Endothelial cell of umbilical vein (primary cell): ENCODE measurements at regions not wholly inside any gene's neighbourhood (a gene's known extent, or its start where the extent isn't known, plus 50 kb on each side); places are given as distances from the start of the nearest gene placed in this dataset.

ENCODE experiments used
- BruUV-seq: library from RNA; stranded (reverse); fragments of 400-500 nt; replicated peaks from 2 replicates; lab custom pipeline; 2021; lab: Mats Ljungman, UMichigan
- CTCF ChIA-PET: fragments of 300-600, 350-600 bp; sonication (Branson Sonifier 250); formaldehyde crosslinking; loops from one replicate; lab custom pipeline; 2021; ENCODE audit warnings: antibody characterized with exemption, inconsistent platforms; lab: Charles Lee
- POLR2A ChIA-PET: fragments of 300-600, 350-600 bp; sonication (Branson Sonifier 250); formaldehyde crosslinking; loops from one replicate; lab custom pipeline; 2021; ENCODE audit warnings: antibody characterized with exemption, inconsistent platforms; lab: Charles Lee
- DNase-seq: peaks from one replicate; pipeline ENCODE4 v3.0.0-alpha.2; 2011; ENCODE audit warnings: low read depth, low spot score
- FAIRE-seq: peaks from 2 replicates; lab custom pipeline; 2011; peaks lifted over from hg19 to GRCh38; lab: Jason Lieb, UNC
- H2AFZ ChIP-seq: 2 replicates; pipeline ENCODE4 v1.6.0; 2012; ENCODE audit warnings: low read depth, low read length, control low read depth, inconsistent platforms
- H3K27ac ChIP-seq: 2 replicates; pipeline ENCODE4 v1.5.1; 2011; ENCODE audit warnings: low read depth, mild to moderate bottlenecking, control low read depth, low read length, moderate library complexity; ENCODE audit not compliant: insufficient read depth
- H3K27me3 ChIP-seq, 2 experiments: 2 replicates each; pipeline versions ENCODE4 v1.6.0 to v1.6.1; 2011; ENCODE audit warnings: low read length in 2 of 2, mixed read lengths in 1 of 2; ENCODE audit not compliant: control insufficient read depth in 2 of 2, insufficient read depth in 2 of 2
- H3K36me3 ChIP-seq, 2 experiments: 2 replicates in 1 of 2; 3 replicates in 1 of 2; pipeline ENCODE4 v1.5.1; 2011; ENCODE audit warnings: low read length in 2 of 2, mild to moderate bottlenecking in 1 of 2, moderate library complexity in 1 of 2; ENCODE audit not compliant: control insufficient read depth in 2 of 2, insufficient read depth in 2 of 2; ENCODE audit errors: extremely low read depth in 1 of 2
- H3K4me1 ChIP-seq: 3 replicates; pipeline ENCODE4 v1.5.1; 2011; ENCODE audit warnings: mild to moderate bottlenecking, low read length; ENCODE audit not compliant: control insufficient read depth, insufficient read depth; ENCODE audit errors: extremely low read depth
- H3K4me2 ChIP-seq: 2 replicates; pipeline ENCODE4 v1.6.1; 2011; ENCODE audit warnings: low read length, control low read depth, mixed read lengths; ENCODE audit not compliant: insufficient read depth
- H3K4me3 ChIP-seq, 3 experiments: fragments of 200-600 bp in 1 of 3; sonication (generic), shearing (Covaris generic) in 1 of 3; replicated peaks in 1 of 3; 2 replicates each; pipeline ENCODE4 v1.5.1; 2011 to 2016; ENCODE audit warnings: control low read depth in 3 of 3, low read length in 3 of 3, mild to moderate bottlenecking in 2 of 3, inconsistent platforms in 1 of 3, low read depth in 1 of 3, moderate library complexity in 1 of 3; ENCODE audit not compliant: insufficient read depth in 1 of 3
- H3K79me2 ChIP-seq: 2 replicates; pipeline ENCODE4 v1.6.0; 2012; ENCODE audit warnings: low read length, inconsistent platforms; ENCODE audit not compliant: control insufficient read depth, insufficient read depth
- H3K9ac ChIP-seq: replicated peaks from 2 replicates; pipeline ENCODE3; 2011; ENCODE audit warnings: low read length, control low read depth; ENCODE audit not compliant: insufficient read depth; ENCODE audit errors: extremely low read depth
- H3K9me1 ChIP-seq: replicated peaks from 3 replicates; pipeline ENCODE4 v1.6.0; 2011; ENCODE audit warnings: mild to moderate bottlenecking, low read length; ENCODE audit not compliant: control insufficient read depth, insufficient read depth; ENCODE audit errors: extremely low read depth
- H3K9me3 ChIP-seq: replicated peaks from 2 replicates; pipeline ENCODE4 v1.5.1; 2012; ENCODE audit warnings: low read length, inconsistent platforms; ENCODE audit not compliant: control insufficient read depth, insufficient read depth
- H4K20me1 ChIP-seq: replicated peaks from 2 replicates; pipeline ENCODE3; 2011; ENCODE audit warnings: mild to moderate bottlenecking, low read length; ENCODE audit not compliant: control insufficient read depth, insufficient read depth; ENCODE audit errors: extremely low read depth
- EZH2 ChIP-seq: IDR thresholded peaks from 2 replicates; pipeline ENCODE4 v1.6.1; 2012; ENCODE audit warnings: borderline replicate concordance, low read depth, mild to moderate bottlenecking, moderate library complexity, low read length, inconsistent platforms; ENCODE audit not compliant: severe bottlenecking
- FOS ChIP-seq: IDR thresholded peaks from 2 replicates; pipeline ENCODE4 v1.6.1; 2011; ENCODE audit warnings: mild to moderate bottlenecking, low read length, moderate library complexity, borderline replicate concordance; ENCODE audit not compliant: insufficient read depth
- GATA2 ChIP-seq: IDR thresholded peaks from 2 replicates; pipeline ENCODE4 v1.7.0; 2011; ENCODE audit warnings: low read depth, mild to moderate bottlenecking, moderate library complexity, mixed read lengths, low read length; ENCODE audit not compliant: insufficient read length, insufficient read depth
- JUN ChIP-seq: IDR thresholded peaks from 2 replicates; pipeline ENCODE4 v1.6.1; 2011; ENCODE audit warnings: borderline replicate concordance, low read depth; ENCODE audit not compliant: insufficient read length, insufficient read depth
- MYC ChIP-seq: IDR thresholded peaks from one replicate; pipeline ENCODE4 v1.6.1; 2011; ENCODE audit warnings: mild to moderate bottlenecking, low read depth, low read length
- POLR2A ChIP-seq: IDR thresholded peaks from 2 replicates; pipeline ENCODE4 v1.6.1; 2012; ENCODE audit warnings: low read depth, mild to moderate bottlenecking, control low read depth, low read length
- dilution Hi-C: fragments of 300-500 bp; cut with MboI; formaldehyde crosslinking; loops from one replicate; pipeline ENCODE4 v1.15.0; 2019; ENCODE audit warnings: low sequenced_read_pairs; ENCODE audit not compliant: extremely low pct_ligation_motif_present
- intact Hi-C: fragments of 100-400 bp; cut with micrococcal nuclease; formaldehyde crosslinking; loops from one replicate; pipeline ENCODE4 v1.10.0; 2022
- TF ChIP-seq, protein P1 (sequence below), 2 donors: IDR thresholded peaks; 1 replicate in 1 of 2; 2 replicates in 1 of 2; pipeline ENCODE4 v1.5.1; 2011; ENCODE audit warnings: low read length in 2 of 2, mild to moderate bottlenecking in 2 of 2, moderate library complexity in 2 of 2, control low read depth in 1 of 2, inconsistent platforms in 1 of 2, low read depth in 1 of 2; ENCODE audit not compliant: insufficient read depth in 1 of 2; ENCODE audit errors: extremely low read depth in 1 of 2
- TF ChIP-seq, protein P2 (sequence below): IDR thresholded peaks from 2 replicates; pipeline ENCODE4 v1.6.1; 2011; ENCODE audit not compliant: insufficient read depth, insufficient read length

DNA sequence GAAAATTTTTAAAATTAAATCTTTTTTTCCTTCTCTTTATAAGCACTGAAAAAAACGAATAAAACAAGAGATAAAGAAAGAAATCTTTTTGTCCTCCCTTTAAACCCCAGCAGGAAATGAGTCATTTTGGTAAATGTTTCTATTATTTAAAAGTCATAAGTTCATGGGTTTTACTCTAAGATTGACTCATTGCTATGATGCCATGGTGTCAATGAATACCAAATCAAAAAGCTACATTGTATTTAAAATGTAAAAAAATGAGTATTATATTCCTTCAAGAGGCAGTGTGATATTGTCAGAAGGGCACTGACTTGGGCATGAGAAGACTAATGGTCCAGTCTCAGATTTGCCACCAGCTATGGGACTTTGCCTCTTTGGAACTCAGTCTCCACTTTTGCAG lies 303.4 kb upstream of the DNAJC19 start:
- no peaks in the 10 kb centered on the region for H4K20me1 ChIP-seq
- H2AFZ ChIP-seq: no peak overlapping the region
- peaks cover 13% of the 10 kb centered on the region for H3K4me1 ChIP-seq
- TF ChIP-seq FOS (peak; percentile 56), EZH2 (no peak), POLR2A (no peak), MYC (no peak), JUN (peak; percentile 44), GATA2 (no peak)
- TF ChIP-seq, protein P1, sequence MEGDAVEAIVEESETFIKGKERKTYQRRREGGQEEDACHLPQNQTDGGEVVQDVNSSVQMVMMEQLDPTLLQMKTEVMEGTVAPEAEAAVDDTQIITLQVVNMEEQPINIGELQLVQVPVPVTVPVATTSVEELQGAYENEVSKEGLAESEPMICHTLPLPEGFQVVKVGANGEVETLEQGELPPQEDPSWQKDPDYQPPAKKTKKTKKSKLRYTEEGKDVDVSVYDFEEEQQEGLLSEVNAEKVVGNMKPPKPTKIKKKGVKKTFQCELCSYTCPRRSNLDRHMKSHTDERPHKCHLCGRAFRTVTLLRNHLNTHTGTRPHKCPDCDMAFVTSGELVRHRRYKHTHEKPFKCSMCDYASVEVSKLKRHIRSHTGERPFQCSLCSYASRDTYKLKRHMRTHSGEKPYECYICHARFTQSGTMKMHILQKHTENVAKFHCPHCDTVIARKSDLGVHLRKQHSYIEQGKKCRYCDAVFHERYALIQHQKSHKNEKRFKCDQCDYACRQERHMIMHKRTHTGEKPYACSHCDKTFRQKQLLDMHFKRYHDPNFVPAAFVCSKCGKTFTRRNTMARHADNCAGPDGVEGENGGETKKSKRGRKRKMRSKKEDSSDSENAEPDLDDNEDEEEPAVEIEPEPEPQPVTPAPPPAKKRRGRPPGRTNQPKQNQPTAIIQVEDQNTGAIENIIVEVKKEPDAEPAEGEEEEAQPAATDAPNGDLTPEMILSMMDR (IDR thresholded peaks at IDR 0.05; ENCODE audit: extremely low read depth in 1 of 2, insufficient read depth in 1 of 2, low read depth in 1 of 2, low read length in 2 of 2): no peak
- ChIA-PET POLR2A (no interaction called here), CTCF (interaction anchor here (0.9 to 1.3 kb wide), 2 partner anchors 34 to 409 kb away, joined by 4 to 6 read pairs; no protein-coding TSS in a partner anchor)
- H3K27me3 ChIP-seq: no peaks in the 10 kb centered on the region
- dilution Hi-C loops (no loop called here), intact Hi-C loops (no loop called here)
- H3K4me3 ChIP-seq: no peak overlapping the region
- DNase-seq: peak; percentile 54
- H3K36me3 ChIP-seq: no peaks in the 10 kb centered on the region
- no peak overlapping the region for H3K9ac ChIP-seq
- H3K27ac ChIP-seq: no peak overlapping the region
- H3K9me1 ChIP-seq: no peaks in the 10 kb centered on the region
- no peaks in the 10 kb centered on the region for H3K79me2 ChIP-seq
- H3K9me3 ChIP-seq: no peaks in the 10 kb centered on the region
- FAIRE-seq: peak; percentile 8
- peak overlapping the region; percentile 5 for H3K4me2 ChIP-seq
- BruUV-seq: no TSS peak

DNA sequence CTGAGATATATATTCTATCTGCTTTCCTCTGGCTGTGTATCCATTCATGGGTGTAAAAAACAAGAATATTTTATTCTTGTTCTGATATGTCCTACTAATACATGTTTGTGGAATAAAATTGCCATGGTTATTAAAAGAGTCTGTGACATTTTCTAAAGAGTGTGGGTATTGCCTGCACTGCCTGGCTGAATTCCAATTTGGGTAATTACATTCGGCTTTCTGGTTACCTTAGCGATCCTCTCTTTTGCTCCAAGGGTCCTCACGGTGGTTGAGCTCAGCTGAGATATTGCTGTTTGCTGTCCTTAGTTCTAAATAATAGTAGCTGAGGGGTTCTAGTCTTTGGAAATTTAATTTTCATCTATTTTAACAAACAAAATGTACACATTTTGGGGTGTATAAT lies 301.4 kb upstream of the DNAJC19 start:
- intact Hi-C loops (no loop called here), dilution Hi-C loops (no loop called here)
- POLR2A ChIA-PET: no interaction called here
- Histone ChIP-seq H3K9ac (no peak overlapping the region), H3K27me3 (no peaks in the 10 kb centered on the region), H3K27ac (no peak overlapping the region), H3K4me2 (no peak overlapping the region), H3K9me1 (no peaks in the 10 kb centered on the region), H3K4me1 (peaks cover 13% of the 10 kb centered on the region), H2AFZ (no peak overlapping the region), H4K20me1 (no peaks in the 10 kb centered on the region), H3K36me3 (no peaks in the 10 kb centered on the region), H3K79me2 (no peaks in the 10 kb centered on the region), H3K4me3 (no peak overlapping the region), H3K9me3 (no peaks in the 10 kb centered on the region)
- CTCF ChIA-PET: no interaction called here
- no TSS peak for BruUV-seq
- FAIRE-seq (no peak), DNase-seq (no peak)
- no peak for TF ChIP-seq EZH2
- TF ChIP-seq MYC: no peak
- TF ChIP-seq, protein P2, sequence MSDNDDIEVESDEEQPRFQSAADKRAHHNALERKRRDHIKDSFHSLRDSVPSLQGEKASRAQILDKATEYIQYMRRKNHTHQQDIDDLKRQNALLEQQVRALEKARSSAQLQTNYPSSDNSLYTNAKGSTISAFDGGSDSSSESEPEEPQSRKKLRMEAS: no peak
- TF ChIP-seq, protein P1 (IDR thresholded peaks at IDR 0.05; ENCODE audit: extremely low read depth in 1 of 2, insufficient read depth in 1 of 2, low read depth in 1 of 2, low read length in 2 of 2): no peak
- no peak for TF ChIP-seq JUN
